ENCODE measurements at regions not wholly inside any gene's neighbourhood (a gene's known extent, or its start where the extent isn't known, plus 50 kb on each side); places are given as distances from the start of the nearest gene placed in this dataset.

GRCh38 chr10:58980826-58981415 lies 195.5 kb upstream of the PHYHIPL start:
- no peak for ATAC-seq (ENCODE audit: insufficient read depth, low FRiP score)

GRCh38 chr10:58981846-58982245 lies 194.6 kb upstream of the PHYHIPL start:
- H3K36me3 ChIP-seq (ENCODE audit: control insufficient read depth in 4 of 4, insufficient read depth in 4 of 4, low read length in 4 of 4) = no peaks in the 10 kb centered on the region
- no peaks in the 10 kb centered on the region for H3K9me3 ChIP-seq (ENCODE audit: control insufficient read depth in 4 of 4, insufficient read depth in 3 of 4, low read length in 3 of 4)
- no peak for TF ChIP-seq CTCF (IDR thresholded peaks at IDR 0.05; ENCODE audit: control extremely low read depth, extremely low read depth)
- WGBS, 2 donors = 69 to 70% methylated on average over 6 of the region's 6 CpGs
- H3K27me3 ChIP-seq (ENCODE audit: control insufficient read depth in 3 of 3, insufficient read depth in 3 of 3, low read length in 2 of 3) = no peaks in the 10 kb centered on the region
- no peak overlapping the region for H3K9ac ChIP-seq (ENCODE audit: insufficient read depth in 1 of 2, low read length in 2 of 2)
- H3K4me3 ChIP-seq = no peak overlapping the region
- no peaks in the 10 kb centered on the region for H3K4me1 ChIP-seq (ENCODE audit: control insufficient read depth in 5 of 5, insufficient read depth in 5 of 5, low read length in 5 of 5)
- ATAC-seq (ENCODE audit: insufficient read depth, low FRiP score) (no peak), DNase-seq (no peak)
- H3K27ac ChIP-seq (ENCODE audit: low read depth in 1 of 2, low read length in 1 of 2) = no peak overlapping the region

More at GRCh38 chr10:58980826-58981415, 195.5 kb upstream of the PHYHIPL start:
- no peak for TF ChIP-seq CTCF (IDR thresholded peaks at IDR 0.05; ENCODE audit: control extremely low read depth, extremely low read depth)
- no peaks in the 10 kb centered on the region for H3K4me1 ChIP-seq (ENCODE audit: control insufficient read depth in 5 of 5, insufficient read depth in 5 of 5, low read length in 5 of 5)
- WGBS, 2 donors = 89 to 93% methylated on average over 6 of the region's 6 CpGs
- H3K9me3 ChIP-seq (ENCODE audit: control insufficient read depth in 4 of 4, insufficient read depth in 3 of 4, low read length in 3 of 4) = no peaks in the 10 kb centered on the region
- no peak overlapping the region for H3K9ac ChIP-seq (ENCODE audit: insufficient read depth in 1 of 2, low read length in 2 of 2)
- no peaks in the 10 kb centered on the region for H3K27me3 ChIP-seq (ENCODE audit: control insufficient read depth in 3 of 3, insufficient read depth in 3 of 3, low read length in 2 of 3)
- no peaks in the 10 kb centered on the region for H3K36me3 ChIP-seq (ENCODE audit: control insufficient read depth in 4 of 4, insufficient read depth in 4 of 4, low read length in 4 of 4)
- no peak overlapping the region for H3K27ac ChIP-seq (ENCODE audit: low read depth in 1 of 2, low read length in 1 of 2)
- H3K4me3 ChIP-seq = no peak overlapping the region
- DNase-seq = no peak

GRCh38 chr10:58982470-58983239 lies 193.8 kb upstream of the PHYHIPL start:
- no peak for ATAC-seq (ENCODE audit: insufficient read depth, low FRiP score)
- no peak for TF ChIP-seq CTCF (IDR thresholded peaks at IDR 0.05; ENCODE audit: control extremely low read depth, extremely low read depth)
- Histone ChIP-seq H3K9me3 (ENCODE audit: control insufficient read depth in 4 of 4, insufficient read depth in 3 of 4, low read length in 3 of 4) (no peaks in the 10 kb centered on the region), H3K4me1 (ENCODE audit: control insufficient read depth in 5 of 5, insufficient read depth in 5 of 5, low read length in 5 of 5) (no peaks in the 10 kb centered on the region), H3K9ac (ENCODE audit: insufficient read depth in 1 of 2, low read length in 2 of 2) (no peak overlapping the region), H3K4me3 (no peak overlapping the region), H3K36me3 (ENCODE audit: control insufficient read depth in 4 of 4, insufficient read depth in 4 of 4, low read length in 4 of 4) (no peaks in the 10 kb centered on the region), H3K27me3 (ENCODE audit: control insufficient read depth in 3 of 3, insufficient read depth in 3 of 3, low read length in 2 of 3) (no peaks in the 10 kb centered on the region), H3K27ac (ENCODE audit: low read depth in 1 of 2, low read length in 1 of 2) (no peak overlapping the region)
- DNase-seq = no peak
- 76 to 81% methylated on average over 3 of the region's 3 CpGs for WGBS, 2 donors

Data from lung (tissue), 11 donors.